DMS 273 (cell line): ENCODE measurements at regions not wholly inside any gene's neighbourhood (a gene's known extent, or its start where the extent isn't known, plus 50 kb on each side); places are given as distances from the start of the nearest gene placed in this dataset.

Experiments
- DNase-seq: peaks from one replicate; lab custom pipeline; 2025; ENCODE audit not compliant: unreplicated experiment; lab: John Stamatoyannopoulos, UW

DNA sequence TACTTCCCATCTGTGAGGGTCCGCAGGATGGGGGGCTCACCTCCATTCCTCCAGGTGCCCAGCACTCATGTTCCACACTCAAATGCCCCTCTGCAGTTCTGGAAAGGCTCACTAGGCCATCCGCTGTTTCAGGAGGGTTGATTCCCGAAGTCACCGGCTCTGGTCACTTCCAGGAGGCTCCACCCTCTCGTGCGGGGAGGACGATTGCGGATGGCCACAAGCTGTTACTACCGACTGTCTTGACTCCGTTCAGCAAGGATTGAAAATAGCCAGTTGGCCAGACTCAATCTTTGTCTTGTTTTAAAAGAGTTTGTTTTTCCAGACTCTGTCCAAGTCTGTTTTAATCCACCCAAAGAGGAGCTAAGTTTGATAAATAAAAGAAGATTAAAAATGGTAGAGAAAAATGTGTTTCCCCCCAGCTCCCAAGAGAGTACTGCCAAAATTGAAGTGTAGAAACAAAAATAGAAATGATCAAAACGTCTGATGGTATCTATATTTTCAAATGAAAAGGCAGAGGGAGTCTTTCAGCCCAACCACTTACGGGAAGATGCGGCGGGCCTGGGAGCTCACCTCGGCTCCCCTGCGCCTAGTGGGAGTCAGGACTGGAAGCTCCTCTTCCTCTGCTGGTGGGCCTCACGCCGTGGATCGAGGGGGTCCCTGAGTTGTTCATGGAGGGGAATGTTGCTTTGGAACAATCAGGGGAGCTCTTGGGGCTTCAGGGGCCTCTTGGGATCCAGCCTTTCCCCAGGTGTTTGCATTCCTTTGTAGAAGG lies 1280.8 kb downstream of the BRD1 start:
- DNase-seq: no peak

DNA sequence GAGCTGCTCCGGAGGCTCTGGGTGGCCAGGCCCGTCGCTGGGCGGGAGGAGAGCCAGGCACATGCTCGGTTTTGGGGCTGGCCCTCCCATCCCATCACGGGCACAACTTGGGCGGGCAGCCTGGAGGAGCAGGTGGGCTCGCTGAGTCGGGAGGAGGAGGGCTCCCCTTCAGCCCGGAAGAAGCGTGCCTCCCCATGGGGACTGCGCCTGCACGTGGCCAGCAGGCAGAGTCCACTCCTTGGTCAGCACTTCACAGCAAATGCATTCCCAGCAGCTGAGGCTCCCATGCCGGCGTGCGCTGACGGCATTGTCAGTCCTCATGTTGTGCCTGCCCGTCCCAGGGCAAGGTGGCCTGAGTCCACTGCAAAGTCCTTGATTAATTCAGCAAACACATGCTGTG lies 1281.7 kb downstream of the BRD1 start:
- no peak for DNase-seq

DNA sequence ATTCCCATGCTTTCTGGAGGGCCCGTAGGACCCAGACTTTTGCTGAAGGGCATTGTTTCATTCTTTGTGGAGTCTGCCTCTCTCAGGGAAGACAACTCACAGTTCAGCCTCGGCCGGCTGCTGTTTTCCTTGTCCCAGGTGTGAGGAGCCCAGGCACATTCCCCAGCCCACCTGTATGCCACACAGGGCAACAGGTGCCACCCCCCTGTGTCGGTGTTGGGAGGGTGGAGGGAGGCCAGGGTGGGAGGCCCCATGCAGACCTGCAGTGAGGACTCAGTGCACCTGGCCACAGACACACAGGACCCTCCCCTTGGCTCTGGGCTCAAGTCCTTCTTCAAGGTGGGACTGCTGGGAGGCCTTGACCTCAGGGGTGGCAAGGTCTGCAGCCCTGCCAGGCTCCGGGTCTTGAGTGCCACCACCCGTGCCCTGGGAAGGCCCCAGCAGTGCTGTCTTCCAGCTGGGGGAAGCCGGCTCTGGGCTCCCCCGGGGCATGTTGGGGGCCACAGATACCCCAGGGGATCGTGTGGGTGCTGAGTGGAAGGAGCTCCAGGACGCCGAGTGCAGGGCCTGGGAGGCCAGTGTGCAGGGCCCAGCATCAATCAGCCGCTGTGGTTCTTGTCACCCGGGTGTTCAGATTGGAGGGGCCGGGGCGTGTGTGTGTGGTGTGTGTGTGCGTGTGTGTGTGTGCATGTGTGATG lies 1286.1 kb downstream of the BRD1 start:
- DNase-seq: no peak

DNA sequence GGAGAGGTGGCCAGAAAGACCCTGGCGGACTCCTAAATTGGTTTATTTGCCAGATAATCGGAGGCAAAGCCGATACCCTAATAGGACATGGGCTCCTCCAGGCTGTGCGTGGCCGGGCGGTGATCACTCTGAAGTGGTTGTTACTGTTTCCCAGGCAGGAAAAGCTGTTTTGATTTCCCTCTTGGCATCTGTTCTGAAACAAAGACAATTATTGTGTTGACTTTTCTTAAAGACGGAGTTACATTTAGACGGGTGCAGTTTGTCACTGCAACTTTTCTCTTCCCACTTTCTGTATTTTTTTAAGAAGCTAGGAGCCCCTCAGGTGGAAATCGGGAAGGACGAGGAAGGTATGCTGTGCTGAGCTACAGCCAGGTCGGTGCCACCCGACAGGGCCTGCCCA lies 1288.4 kb downstream of the BRD1 start:
- DNase-seq: no peak

DNA sequence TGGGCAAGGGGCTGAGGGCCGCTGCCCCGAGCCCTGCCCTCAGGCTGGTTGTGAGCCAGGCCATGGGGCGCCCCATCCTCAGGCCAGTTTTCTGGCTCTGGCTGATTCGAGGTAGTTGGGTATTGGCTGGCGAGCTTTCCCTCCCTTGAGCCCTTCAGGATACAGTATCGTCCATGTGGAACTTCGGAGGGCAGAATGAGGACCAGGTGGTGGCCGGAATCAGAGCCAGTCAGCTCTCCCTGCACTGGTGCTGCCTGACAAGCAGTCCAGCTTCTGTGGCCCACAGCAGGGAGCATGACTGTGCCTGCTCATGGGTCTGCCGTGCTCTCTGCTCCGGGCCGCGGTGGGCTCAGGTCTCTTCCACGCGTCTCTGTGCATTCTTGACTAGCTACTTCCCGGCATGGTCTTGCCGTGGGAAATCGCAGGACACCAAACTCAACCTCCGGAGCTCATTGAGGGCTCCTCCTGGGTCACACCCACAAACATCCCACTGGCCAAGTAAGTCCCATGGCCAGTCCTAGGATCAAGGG lies 1289.3 kb downstream of the BRD1 start:
- no peak for DNase-seq

DNA sequence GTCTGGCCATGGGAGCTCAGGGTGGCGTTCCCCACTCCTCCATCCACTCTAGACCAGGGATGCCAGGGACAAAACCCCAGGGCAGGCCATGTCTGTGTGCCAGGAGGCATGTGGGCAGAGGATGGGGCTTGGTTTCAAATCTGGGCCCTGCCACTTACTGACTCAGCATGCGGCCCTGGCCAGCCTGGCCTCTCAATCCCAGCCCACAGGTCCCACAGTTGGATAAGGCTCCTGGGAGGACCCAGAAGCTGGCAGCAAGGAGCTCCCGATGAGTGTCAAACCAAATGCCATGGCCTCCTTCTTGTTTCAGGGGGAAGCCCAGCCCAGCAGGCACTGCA lies 1290.4 kb downstream of the BRD1 start:
- DNase-seq: no peak

DNA sequence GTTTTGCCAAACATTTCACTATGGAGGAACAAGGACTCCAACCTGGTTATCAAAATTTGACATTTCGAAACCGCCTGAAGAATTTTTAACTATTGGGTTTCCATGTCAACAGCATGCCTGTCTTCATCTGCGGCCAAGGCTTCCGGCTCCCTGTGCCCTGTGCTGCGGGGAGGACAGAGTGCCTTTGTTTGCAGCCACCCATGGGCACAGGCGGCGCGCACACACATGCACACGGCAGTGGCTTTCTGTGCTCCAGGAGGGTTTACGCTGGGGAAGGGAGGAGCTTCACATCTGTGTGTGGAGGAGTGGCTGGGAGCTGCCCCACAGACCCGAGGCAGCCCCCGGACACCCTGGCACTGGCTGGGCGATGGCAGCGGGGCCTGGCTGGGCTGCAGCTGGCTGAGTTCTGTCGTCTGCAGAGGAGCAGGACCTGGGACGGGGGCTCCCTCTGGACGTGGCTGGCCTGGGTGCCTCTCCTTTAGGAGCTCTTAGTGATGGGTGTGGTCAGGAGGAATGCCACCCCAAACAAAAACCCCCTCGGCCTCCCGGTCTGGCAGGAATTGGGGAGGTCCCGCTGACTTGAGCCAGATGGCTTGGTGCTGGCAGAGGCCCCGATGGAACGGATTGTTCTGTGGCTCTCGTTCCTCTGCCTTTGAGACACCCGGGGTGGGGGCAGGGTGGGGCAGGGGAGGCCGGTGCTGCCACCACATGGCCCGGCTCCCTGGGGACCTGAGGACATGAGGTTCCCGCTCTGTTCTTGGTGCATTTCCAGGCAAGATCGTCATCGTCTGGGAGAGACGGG lies 1290.9 kb downstream of the BRD1 start:
- peak; percentile 72 for DNase-seq

DNA sequence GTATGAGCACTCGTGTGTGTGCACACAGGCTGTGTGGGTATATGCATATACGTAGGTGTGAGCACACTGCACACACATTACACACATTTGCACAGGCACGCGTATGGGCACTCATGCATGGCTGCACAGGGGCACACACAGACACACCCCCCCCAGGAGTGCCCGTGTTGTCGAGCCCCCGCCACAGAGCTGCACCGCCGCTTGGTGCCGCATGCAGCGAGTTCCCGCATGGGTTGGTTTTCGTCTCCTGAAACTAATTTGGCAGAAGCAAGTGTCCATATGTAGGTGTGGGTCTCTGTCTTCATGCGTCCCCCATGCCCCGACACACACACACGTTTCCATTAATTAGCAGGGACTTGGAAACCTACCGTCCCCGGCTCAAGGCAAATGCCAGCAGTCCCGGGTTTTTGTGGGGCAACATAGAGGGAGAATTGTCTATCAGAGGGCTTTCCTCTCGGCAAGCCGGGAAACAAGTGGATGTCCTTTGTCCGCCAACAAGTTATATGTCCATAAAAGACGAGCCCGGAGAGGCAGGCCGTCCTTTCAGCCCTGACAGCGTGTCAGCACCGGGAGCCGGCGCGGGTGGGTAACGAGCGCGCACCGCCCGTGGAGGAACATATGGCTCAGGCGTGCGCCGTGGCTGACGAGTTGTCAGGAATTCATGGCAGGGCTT lies 1291.7 kb downstream of the BRD1 start:
- DNase-seq: peak; percentile 61

DNA sequence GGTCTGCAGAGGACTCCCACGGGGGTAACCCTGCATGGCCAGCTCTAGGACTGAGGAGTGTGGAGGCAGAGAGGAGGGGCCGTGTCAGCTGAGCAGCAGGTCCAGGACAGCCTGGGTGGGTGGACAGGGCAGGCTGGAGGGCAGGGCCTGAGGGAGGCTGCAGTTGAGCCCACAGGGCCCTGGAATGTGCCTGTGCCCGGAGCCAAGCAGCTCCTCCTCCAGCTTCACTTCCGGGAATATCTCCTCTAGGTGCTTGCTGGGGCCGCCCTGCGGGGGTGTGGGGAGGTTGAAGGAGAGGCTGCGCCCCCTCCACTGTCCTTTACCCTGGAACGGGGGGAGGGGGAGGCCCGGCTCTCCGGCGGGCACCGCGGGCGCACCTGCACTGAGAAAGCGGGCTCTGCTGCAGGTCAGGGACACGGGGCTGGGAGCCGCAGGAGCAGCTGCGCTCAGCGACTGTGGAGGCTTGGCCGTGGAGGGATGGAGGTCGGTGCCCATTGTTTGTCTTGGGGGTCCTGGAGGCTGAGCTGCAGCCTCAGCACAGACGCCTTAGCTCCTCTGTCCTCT lies 1293.2 kb downstream of the BRD1 start:
- DNase-seq: no peak

DNA sequence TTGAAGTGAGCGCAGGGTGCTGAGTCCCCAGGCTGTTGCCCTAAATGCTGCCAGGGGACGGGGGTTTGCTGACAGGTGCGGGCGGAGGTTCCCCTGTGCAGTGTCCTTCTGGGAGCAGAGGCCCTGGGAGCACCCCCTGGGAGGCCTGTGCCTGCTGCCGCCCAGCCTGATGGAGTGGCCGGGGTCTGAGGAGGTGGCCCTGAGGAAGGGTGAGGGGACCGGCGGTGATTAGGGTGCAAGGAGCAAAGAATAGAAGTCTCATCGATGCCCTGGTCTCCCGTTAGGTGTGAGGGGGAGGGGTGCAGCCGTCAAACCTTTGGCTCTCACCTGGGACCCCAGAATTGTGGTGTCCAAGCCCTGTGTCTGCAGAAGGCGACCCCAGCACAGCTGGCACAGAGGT lies 1294.7 kb downstream of the BRD1 start:
- DNase-seq: no peak

DNA sequence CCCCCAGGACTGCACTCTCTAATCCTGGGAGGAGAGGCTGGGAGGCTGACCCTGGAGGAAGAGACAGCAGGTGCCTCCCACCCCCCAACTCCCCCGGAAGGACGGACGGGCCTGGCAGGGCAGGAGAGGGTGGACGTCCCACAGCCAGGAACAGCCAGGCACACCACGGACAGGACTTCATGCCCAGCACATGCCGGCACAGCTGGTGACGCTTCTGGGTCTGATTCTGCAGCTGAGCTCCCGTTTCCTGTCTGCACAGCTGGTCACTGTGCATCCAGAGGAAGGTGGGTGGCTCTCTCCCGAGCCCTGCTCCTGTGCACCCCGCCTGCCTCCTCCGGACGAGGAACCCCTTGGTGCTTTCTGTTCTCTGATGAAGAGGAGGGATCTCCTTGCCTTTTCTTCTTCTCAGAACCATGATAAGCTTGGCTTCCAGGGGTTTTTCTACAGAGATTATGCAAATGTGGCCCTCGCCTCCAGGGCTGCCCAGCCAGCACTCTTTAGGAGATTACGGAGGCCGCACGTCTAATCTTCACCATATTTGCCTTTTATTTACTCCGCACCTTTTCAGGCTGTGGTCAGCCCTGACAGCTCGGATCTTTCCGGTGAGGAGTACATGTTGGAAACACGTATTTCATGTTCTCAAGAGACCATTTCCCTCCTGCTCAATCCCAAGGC lies 1295.8 kb downstream of the BRD1 start:
- peak; percentile 4 for DNase-seq

DNA sequence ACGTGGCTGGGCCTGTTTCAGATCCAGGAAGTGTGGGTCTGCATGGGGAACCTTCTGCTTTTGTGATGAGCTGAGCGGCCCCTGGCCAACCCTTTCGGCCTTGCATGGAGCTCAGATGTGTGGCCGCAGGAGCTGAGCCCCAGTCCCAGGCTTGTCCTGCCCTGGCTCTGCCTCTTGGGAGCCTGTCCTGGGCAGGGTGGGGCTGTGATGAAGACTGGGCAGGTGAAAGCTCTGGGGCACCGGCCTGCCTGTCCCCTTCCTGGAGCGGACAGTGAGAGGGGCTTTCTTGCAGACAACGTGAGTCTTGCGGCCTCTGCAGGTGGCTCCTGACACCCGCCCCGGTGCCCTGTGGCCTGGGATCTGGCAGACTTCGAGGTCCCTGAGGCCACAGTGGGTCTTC lies 1296.6 kb downstream of the BRD1 start:
- no peak for DNase-seq

DNA sequence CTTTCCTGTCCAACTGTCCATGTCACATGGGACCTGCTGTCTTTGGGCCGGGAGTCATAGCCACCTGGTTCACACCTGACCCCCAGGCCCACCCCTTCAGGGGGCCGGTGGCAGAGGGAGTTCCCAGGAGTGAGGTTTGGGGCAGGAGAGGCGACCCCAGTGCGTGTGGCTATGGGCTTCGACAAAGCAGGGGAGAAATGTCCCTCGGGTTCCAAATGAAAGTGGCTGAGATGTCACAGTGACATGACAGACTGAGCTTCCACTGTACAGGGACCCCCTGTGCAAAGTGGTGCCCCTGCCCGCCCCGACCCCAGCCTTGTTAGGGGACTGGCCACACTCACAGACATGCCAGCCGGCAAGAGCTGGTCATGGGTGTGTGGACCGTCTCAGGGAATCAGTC lies 1297.0 kb downstream of the BRD1 start:
- no peak for DNase-seq

DNA sequence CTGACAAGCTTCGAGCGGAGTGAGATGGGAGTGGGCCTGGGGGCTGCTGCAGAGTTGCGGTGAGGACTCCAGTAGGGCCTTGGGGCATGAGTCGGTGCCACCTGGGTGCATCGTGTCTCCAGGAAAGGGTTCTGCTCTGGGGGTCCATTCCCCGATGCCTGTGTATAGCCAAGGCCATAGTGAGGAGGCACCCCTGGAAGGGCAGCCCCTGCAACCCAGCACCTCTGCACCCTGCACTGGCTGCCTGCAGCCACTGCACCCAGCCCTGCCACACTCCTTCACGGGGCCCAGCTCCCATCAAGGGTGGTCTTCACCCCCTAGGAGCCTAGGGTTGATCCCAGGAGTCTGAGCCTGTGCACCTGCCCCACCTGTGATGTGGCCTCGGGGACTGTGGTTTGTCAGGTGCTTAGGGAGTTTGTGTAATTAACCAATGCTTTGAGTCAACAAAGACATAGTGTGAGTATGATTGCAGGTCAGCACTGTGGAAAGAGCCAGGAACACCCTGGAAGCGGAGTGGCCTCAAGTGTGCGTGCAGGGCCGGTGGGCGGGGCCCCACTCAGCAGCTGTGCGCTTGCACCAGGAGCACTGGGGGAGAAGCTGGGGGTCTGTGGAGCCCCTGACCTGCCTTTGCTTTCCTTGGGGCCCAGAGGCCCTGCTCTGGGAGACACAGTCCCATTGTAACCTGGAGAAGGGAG lies 1299.3 kb downstream of the BRD1 start:
- no peak for DNase-seq

DNA sequence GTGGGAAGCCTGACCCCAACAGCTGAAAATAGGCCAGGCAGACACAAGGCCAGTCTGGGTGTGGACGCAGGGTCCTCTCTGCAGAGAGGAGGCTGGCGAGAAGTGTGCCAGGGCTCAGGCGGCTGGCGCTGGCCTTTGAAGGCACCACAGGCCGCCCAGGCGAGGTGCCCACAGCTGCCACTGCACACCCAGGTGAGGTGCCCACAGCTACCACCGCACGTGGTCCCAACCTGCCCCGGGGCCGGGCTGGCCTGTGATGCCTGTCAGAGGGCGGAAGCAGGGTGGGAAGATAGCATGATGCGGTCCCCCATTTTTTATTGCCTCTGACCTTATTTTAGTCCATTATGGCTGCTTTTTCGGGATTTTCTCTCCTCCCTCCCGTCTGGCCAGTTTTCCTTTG lies 1303.9 kb downstream of the BRD1 start:
- DNase-seq: no peak

DNA sequence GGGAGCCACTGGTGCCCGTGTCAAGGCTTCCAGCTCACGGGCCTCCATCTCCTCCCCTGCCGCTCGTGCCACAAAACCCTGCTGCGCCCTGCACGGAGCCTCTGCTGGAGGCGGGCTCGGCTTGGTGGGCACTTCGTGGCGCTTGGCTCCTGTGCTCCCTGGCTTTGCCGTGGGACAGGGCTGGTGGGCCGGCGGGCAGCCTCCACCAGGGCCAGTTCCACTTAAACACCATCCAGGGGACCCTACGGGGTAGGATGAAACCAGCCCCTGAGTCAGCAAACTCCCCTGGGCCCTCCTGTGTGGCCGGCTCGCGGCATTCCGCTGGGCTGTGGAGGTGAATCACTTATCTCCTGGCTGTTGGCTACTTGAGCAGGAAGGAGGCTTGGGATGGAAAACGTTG lies 1304.6 kb downstream of the BRD1 start:
- no peak for DNase-seq

DNA sequence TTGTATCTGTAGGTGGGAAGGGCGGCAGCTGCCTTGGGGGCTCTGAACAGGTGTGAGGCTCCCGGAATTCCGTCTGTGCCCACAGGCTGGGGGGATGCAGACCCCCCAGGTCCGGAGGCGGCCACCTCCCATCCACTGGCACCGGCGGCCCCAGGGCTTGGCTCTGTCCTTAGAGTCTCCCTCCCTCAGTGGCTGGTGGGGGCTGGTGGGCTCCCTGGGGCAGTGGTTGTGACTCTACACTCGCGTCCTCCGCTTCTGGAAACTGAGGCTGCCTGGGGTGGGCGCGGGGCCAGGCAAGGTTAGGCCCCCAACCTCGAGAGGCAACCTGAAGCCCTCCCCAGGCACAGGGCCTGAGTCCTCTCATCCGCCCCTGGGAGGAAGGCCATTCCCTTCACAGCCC lies 1305.4 kb downstream of the BRD1 start:
- no peak for DNase-seq

DNA sequence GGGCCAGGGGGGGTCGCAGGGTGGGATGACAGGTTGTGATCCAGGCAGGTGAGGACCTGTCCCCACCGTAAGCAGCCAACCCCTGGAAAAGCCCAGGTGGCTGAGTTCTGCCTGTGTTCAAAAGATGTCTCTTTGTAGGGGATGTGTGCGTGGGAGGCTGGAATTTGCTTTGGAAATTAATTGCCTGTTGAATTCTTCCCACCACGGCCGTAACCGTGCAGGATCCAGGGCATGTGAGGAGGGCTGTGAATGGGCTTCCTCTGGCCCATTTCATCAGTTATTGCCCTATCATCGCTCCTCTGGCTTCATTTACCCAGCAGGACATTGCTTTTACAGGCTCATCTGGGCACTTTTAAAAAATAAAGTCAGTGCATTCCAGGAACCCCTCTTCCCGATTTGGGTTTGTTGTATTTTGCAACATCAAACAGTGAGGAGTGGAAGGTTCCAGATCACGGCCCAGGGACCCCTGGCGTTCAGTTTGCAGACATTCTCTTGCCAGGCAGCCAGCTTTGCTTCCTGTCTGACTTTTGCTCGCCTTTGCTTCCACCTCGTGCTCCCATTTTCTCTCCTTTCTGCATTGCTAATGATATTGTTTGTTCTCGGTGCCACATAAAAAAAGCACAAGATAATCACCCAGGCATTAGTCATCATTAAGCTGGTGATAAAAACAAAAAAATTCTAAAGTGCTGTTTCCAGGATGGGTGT lies 1306.6 kb downstream of the BRD1 start:
- DNase-seq: no peak

DNA sequence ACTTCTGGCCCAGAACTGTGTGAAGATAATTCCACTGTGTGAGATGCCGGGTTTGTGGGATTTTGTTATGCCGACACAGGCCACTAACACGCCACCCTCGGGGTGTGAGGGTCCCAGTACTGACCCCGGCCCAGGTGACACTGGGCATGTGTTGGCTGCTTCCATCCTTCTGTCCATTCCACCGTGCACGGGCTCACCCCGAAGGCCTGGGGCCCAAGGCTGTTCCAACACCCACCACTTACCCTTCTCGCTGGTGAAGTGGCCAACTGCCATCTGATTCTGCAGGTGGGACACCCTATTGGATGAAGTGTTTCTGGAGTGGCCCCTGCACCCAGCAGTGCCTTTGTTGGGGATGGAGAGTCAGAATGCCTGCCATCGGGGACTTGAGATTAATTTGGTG lies 1307.5 kb downstream of the BRD1 start:
- DNase-seq: no peak
